NCI-H128 (cell line): ENCODE measurements at regions not wholly inside any gene's neighbourhood (a gene's known extent, or its start where the extent isn't known, plus 50 kb on each side); places are given as distances from the start of the nearest gene placed in this dataset.

Source experiments
- DNase-seq: peaks from one replicate; lab custom pipeline; 2025; ENCODE audit not compliant: unreplicated experiment; lab: John Stamatoyannopoulos, UW

- DNase-seq, result no peak
These were observed 153.2 kb upstream of the SOX5 start for GRCh38 chr12:24102676-24103075.

- DNase-seq, result no peak
These were observed 150.1 kb upstream of the SOX5 start for GRCh38 chr12:24099576-24099975.

- DNase-seq, result no peak
These were observed 145.8 kb upstream of the SOX5 start for GRCh38 chr12:24095245-24095644.

DNA sequence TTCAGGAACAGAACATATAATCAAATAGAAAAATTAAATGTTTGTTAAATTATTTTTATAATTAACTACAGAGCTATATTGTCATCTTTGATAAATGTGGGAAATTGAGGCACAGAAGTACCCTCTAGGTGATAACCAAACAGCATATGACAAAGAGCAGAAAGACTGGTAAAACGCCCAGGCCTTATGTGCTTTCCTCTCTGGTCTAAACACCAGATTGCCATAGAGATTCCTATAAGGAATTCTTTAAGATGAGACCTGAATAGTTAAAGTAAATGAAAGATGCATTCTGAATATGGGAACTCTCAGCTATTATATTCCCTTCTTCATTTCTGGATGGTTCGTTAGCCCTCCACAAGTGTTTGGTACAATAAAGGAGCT lies 140.0 kb upstream of the SOX5 start:
- DNase-seq, result no peak

- no peak for DNase-seq
These were observed 139.5 kb upstream of the SOX5 start for GRCh38 chr12:24088751-24089509.

GRCh38 chr12:24087294-24087693 lies 137.8 kb upstream of the SOX5 start:
- no peak for DNase-seq

- no peak for DNase-seq
These were observed 135.3 kb upstream of the SOX5 start for GRCh38 chr12:24084800-24085199.

DNA sequence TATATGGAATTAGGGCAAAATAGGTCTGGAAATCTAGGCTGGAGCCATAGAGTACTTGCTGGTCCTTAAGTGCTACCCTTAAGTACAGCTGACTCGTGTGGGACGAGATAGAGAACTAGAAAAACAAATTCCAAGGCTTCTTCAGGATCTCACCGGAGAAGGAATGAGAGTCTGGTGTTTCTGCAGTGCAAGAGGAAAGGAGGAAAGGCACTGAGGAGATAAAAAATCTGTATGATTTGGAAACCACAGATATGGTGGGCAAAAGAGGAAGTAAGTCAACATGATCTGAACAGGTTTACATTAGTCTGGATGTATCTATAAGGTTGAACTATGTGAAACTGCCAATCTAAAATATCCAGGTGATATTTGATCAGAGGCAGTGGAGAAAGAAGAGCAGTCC lies 134.4 kb upstream of the SOX5 start:
- no peak for DNase-seq

GRCh38 chr12:24081606-24082005 lies 132.1 kb upstream of the SOX5 start:
- no peak for DNase-seq

DNA sequence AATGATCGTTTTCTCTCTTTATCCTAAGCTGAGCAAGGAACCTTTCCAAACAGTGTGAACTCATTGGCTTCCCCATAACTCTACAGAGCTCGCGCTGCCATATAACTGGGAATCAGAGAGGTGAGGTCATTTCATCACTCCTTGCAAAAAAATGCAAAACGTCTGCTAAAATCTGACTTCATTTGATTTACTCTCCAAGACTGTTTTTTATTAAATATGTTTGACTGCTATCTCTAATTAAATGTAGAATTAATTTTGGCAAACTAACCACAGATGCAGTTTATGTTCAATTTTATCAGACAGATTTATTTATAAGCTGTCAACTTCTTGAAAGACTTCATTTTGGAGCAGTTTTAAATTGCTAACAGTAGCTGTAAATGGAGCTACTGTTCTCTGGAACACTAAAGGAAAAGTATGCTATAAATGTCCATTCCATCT lies 131.6 kb upstream of the SOX5 start:
- DNase-seq, result no peak

DNA sequence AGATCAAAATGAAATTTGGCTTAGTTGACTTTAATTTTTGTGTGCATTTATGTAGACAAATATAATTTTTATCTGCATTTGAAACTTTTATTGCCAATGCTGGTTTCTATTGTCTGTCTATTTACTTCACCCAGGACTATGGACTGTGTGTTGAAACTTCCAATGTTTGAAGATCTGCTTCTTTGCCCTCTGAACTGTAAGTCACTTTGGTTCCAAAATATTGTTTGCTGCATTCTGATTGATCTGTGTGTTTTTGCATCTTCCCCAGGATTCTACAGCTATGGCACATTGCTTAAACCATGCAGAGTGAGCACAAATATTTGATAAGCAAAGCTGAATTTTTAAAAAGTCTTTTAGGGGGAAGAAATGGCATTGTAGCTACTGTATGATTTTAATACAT lies 131.0 kb upstream of the SOX5 start:
- DNase-seq, result no peak

GRCh38 chr12:24079083-24079482 lies 129.6 kb upstream of the SOX5 start:
- DNase-seq, result no peak

GRCh38 chr12:24078318-24078765 lies 128.9 kb upstream of the SOX5 start:
- no peak for DNase-seq

- no peak for DNase-seq
These were observed 127.7 kb upstream of the SOX5 start for GRCh38 chr12:24077161-24077560.

GRCh38 chr12:24075650-24076049 lies 126.2 kb upstream of the SOX5 start:
- DNase-seq, result no peak

GRCh38 chr12:24073170-24073810 lies 123.8 kb upstream of the SOX5 start:
- no peak for DNase-seq

GRCh38 chr12:24072302-24072701 lies 122.8 kb upstream of the SOX5 start:
- DNase-seq, result no peak

DNA sequence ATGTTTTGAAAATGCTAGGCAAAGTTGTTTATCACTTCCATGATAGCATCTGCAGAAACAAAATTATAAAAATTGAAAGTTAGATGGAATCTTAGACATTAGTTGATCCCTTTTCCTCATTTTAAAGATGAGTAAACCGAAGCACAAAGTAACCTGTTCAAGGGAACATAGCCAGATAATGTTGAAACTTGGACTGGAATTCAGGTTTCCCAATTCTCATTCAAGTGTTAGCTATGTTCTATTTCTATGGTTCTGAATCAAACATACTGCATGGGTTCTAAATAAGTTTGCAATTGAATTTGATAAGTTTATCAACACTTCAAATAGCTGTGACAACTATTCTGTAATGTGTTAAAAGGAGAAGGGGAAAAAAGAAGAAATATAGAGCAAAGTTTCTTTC lies 122.4 kb upstream of the SOX5 start:
- no peak for DNase-seq

DNA sequence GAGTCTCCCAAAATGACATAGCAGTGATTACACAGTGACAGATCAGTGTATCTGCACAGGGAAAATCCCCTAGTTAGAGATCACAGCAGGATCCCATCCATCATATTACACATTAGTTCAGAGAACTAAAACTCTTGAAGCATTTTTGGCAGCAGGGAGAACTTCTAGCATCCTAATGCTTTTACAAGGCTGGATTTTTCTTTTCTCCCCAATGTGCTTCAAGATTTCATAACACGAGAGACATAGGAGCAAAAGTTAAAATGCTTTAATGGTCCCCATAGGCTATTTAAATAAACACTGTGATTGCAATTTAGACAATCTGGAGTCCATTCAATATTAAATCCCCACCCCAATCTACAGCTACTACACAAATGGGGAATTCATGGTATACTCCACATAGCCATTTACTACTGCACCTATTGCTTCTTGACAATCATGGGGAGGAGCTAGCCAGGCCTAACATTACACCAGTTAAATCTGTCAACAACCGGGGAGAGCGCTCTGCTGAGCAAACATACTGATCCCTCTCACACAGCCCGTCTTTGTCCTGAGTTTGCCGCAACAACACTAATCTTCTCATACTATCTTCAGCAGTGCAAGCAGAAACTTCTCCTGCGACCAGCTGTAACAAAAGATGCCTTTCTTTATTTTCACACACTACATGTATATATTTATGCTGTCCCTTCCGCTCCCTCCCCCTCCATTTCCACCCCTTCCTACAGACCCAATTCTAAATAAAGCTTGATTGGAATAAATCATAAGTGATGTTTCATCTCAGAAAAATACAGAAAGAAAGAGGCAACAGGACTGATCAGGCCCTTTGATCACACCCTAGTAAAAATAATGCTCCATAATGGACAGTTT lies 120.3 kb upstream of the SOX5 start:
- no peak for DNase-seq

DNA sequence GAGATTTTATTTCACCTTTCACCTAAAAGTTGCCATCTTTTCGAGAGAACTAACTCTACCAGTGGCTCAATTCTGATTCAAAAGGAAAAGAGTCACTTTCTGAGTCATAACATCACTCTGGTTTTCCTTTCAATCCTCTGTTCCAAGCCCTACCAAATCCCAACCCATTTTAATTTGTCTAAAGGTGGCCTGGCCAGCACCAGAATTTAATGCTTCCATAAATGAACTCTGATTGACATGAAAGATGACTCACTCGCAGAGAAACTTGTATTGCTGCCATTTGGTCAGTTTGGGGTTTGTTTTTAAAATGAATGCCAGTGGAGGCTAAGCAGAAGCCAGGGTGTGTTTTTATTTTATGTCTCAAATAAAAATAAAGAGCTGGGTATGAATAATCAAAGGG lies 117.4 kb upstream of the SOX5 start:
- DNase-seq, result no peak

DNA sequence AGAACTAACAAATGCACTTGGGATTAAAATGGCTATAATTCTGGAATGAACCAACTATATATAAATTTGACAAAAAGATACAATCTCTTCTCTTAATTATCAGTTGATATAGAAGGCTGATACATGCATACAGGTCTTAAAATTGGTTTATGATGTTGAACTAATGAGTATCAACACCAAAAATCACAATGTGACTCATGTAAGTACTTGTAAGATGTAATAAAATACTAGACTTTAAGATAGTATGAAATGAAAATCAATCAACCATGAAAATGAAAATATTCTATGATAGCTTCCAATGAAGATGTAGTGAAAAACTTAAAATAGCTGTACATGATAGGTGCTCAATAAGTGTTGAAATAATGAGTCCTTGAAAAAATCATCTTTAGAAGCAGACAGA lies 116.6 kb upstream of the SOX5 start:
- DNase-seq, result no peak
